Ascending aorta (tissue), 2 donors: ENCODE measurements at regions not wholly inside any gene's neighbourhood (a gene's known extent, or its start where the extent isn't known, plus 50 kb on each side); places are given as distances from the start of the nearest gene placed in this dataset.

Experiments used
- DNase-seq, 2 donors: peaks; one replicate each; pipeline ENCODE4 v3.0.0-alpha.2; 2019; ENCODE audit warnings: low spot score in 2 of 2
- H3K27ac ChIP-seq, 2 donors: fragments of 200-600 bp; sonication (generic); one replicate each; pipeline ENCODE4 v1.5.1; 2016 to 2017; ENCODE audit warnings: mild to moderate bottlenecking in 1 of 2
- H3K27me3 ChIP-seq: fragments of 200-600 bp; sonication (generic); one replicate; pipeline ENCODE4 v1.5.1; 2017
- H3K36me3 ChIP-seq, 2 donors: fragments of 200-600 bp; sonication (generic); one replicate each; pipeline ENCODE4 v1.5.1; 2016
- H3K4me1 ChIP-seq, 2 donors: fragments of 200-600 bp; sonication (generic); one replicate each; pipeline ENCODE4 v1.5.1; 2016 to 2017; ENCODE audit warnings: mild to moderate bottlenecking in 1 of 2
- H3K4me3 ChIP-seq, 2 donors: fragments of 200-600 bp; sonication (generic); one replicate each; pipeline ENCODE4 v1.5.1; 2016 to 2017; ENCODE audit warnings: mild to moderate bottlenecking in 1 of 2
- H3K9me3 ChIP-seq, 2 donors: fragments of 200-600 bp; sonication (generic); one replicate each; pipeline ENCODE4 v1.5.1; 2016
- CTCF ChIP-seq, 3 experiments: fragments of 200-600 bp in 2 of 3; fragments of 450-650 bp in 1 of 3; sonication (generic) in 2 of 3; IDR thresholded peaks; one replicate each; pipeline ENCODE4 v1.5.1; 2016 to 2019; ENCODE audit warnings: antibody characterized with exemption in 3 of 3, mild to moderate bottlenecking in 1 of 3, moderate library complexity in 1 of 3
- intact Hi-C: fragments of 100-400 bp; cut with DNase I; formaldehyde crosslinking; loops from one replicate; pipeline ENCODE4 v1.15.1; 2023

GRCh38 chr4:123643691-123644090 lies 247.1 kb downstream of the SPRY1 start:
- Histone ChIP-seq H3K36me3 (no peaks in the 10 kb centered on the region), H3K4me3 (no peak overlapping the region), H3K27me3 (no peaks in the 10 kb centered on the region), H3K4me1 (no peaks in the 10 kb centered on the region), H3K9me3 (no peaks in the 10 kb centered on the region), H3K27ac (no peak overlapping the region)
- intact Hi-C loops, result no loop called here
- no peak for TF ChIP-seq CTCF (IDR thresholded peaks at IDR 0.05)
- no peak for DNase-seq

DNA sequence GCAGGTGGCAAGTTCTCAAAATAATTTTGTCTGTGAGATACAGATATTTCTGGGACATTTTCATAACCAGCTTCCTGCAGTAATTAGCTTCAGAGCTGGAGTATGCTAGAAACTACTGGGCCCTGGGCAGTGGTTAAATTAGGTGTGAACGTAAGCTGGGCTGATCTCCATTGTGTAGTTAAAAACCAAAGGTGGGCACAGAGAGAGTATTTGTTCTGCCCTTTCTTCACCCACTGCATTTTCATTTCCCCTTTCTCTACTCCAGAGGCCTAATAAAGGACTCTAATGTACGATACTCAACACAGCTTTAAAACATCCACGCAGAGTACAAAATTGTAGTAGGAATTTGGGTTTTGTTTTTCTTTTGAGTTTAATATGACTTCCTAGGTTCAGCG lies 252.7 kb downstream of the SPRY1 start:
- intact Hi-C loops, result loop anchor here (2.0 kb wide), 1 partner anchor 28 kb away; no protein-coding TSS in a partner anchor
- DNase-seq, result no peak
- peaks cover 3 to 40% of the 10 kb centered on the region in 2 donors for H3K4me1 ChIP-seq
- H3K27me3 ChIP-seq, result no peaks in the 10 kb centered on the region
- H3K36me3 ChIP-seq, result no peaks in the 10 kb centered on the region
- peak overlapping the region; percentile 73 to 78 for H3K27ac ChIP-seq
- peak overlapping the region in 1 of 2 donors; percentile 7 for H3K4me3 ChIP-seq
- no peak for TF ChIP-seq CTCF (IDR thresholded peaks at IDR 0.05)
- H3K9me3 ChIP-seq, result no peaks in the 10 kb centered on the region

DNA sequence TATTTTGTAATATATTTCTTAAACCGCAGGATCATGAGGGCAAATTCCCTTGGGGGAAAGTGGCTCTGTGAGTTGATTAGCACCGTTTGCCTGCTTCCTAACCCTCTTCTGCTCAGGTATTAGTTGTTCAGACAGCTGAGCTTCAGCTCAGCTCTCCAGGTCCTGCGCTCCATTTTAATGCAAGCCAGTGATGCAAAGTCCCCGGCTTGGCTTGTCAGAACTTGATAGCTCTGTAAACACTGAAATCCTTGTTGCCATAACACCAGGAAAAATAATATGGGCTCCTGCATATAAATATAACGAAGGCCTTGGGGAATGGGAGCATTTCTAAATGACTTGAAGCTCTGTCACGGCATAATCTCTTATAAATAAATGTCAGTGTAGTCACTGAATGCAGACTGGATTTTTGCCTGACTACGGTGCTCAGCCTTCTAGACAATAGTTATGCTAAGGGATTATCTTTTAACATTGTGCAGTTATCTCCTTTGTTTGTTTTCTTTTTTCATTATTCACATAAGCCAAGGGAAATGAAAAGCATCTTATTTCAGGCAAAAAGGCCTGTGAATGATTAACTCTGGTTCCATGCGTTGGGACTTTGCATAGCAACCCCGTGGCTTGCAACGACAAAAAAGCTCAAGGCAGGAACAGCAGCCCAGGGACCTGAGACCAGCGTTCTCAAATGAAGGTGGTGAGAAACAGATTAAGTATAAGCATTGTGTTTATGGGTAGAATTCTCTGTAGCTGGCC lies 253.2 kb downstream of the SPRY1 start:
- H3K4me3 ChIP-seq, result peak overlapping the region; percentile 7 to 17
- peak in 1 of 2 donors; percentile 70 for DNase-seq
- peak overlapping the region; percentile 73 to 78 for H3K27ac ChIP-seq
- no peaks in the 10 kb centered on the region for H3K36me3 ChIP-seq
- intact Hi-C loops, result loop anchor here (2.0 kb wide), 2 partner anchors 29 to 95 kb away; no protein-coding TSS in a partner anchor
- H3K9me3 ChIP-seq, result no peaks in the 10 kb centered on the region
- TF ChIP-seq CTCF (IDR thresholded peaks at IDR 0.05), result no peak
- H3K4me1 ChIP-seq, result peaks cover 3 to 40% of the 10 kb centered on the region in 2 donors
- H3K27me3 ChIP-seq, result no peaks in the 10 kb centered on the region

DNA sequence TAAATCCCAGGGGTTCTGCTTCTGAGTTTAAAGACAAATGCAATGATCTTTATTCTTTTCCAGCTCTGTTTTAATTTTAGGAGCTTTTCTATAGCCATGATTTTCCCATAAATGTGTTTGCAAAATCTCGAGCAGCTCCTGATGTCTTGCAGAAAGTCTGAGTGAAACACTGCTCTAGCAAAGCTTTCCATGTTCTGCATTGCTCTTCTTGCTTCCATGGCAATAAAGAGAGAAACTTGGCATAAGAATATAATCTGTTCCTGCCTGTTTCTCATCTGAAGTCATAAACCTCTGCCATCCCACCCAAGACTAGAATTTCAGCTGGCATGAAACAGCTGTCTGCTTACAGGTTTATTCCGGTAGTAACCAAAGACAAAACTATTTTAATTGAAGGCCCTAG lies 254.5 kb downstream of the SPRY1 start:
- intact Hi-C loops, result loop anchor here (2.0 kb wide), 1 partner anchor 96 kb away; no protein-coding TSS in a partner anchor
- DNase-seq, result no peak
- peak overlapping the region; percentile 73 to 78 for H3K27ac ChIP-seq

GRCh38 chr4:123651536-123652180 lies 255.1 kb downstream of the SPRY1 start:
- H3K4me1 ChIP-seq, result peaks cover 3 to 40% of the 10 kb centered on the region in 2 donors
- no peaks in the 10 kb centered on the region for H3K36me3 ChIP-seq
- DNase-seq, result no peak
- no peaks in the 10 kb centered on the region for H3K9me3 ChIP-seq
- H3K27ac ChIP-seq, result peak overlapping the region; percentile 73 to 78
- intact Hi-C loops, result loop anchor here (2.0 kb wide), 1 partner anchor 97 kb away; no protein-coding TSS in a partner anchor
- H3K27me3 ChIP-seq, result no peaks in the 10 kb centered on the region
- TF ChIP-seq CTCF (IDR thresholded peaks at IDR 0.05), result no peak
- no peak overlapping the region for H3K4me3 ChIP-seq

More for the DNA sequence above, 254.5 kb downstream of the SPRY1 start:
- Histone ChIP-seq H3K27me3 (no peaks in the 10 kb centered on the region), H3K9me3 (no peaks in the 10 kb centered on the region), H3K4me3 (no peak overlapping the region), H3K36me3 (no peaks in the 10 kb centered on the region), H3K4me1 (peaks cover 3 to 40% of the 10 kb centered on the region in 2 donors)
- no peak for TF ChIP-seq CTCF (IDR thresholded peaks at IDR 0.05)
